HT1080 (cell line): ENCODE measurements at regions not wholly inside any gene's neighbourhood (a gene's known extent, or its start where the extent isn't known, plus 50 kb on each side); places are given as distances from the start of the nearest gene placed in this dataset.
"Not testable (repeated sequence)": the region's sequence is repeated elsewhere in the genome, so short reads cannot be mapped to it uniquely, and the experiment has no call there.

Source experiments
- DNase-seq: peaks from one replicate; pipeline ENCODE4 v3.0.0-alpha.2; 2015; ENCODE audit warnings: low read depth

DNA sequence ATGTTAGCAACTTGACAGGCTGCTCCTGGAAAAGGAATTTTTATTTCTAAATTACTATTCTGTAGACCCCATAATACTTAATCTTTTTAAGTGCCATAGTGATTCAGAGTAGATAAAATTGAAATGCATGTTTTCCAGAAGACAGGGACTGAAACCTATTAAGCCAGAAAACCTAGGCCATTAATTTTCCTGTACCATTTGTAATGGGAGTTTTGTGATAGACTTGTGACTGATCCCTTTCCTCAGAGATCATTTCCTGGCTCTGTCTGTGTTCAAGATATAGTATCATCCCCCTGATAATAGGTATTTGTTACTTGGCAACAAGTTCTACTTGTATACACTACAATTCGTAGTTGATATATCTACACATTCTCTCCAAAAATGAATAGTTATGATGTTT lies 1609.8 kb downstream of the AMY1C start:
- DNase-seq: no peak

DNA sequence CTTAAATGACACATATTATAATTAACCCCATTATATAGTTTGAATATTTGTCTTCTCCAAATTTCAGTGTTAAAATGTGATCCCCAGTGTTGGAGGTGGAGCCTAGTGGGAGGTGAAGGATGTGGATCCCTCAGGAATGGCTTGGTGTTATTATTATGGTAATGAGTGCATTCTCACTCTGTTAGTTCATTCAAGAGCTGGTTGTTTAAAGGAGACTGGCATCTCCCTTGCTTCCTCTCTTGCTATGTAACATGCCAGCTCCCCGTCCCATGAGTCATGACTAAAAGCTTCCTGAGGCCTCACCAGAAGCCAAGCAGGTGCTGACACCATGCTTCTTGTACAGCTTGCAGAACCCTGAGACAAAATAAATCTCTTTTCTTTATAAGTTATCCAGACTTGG lies 1612.7 kb downstream of the AMY1C start:
- DNase-seq: no peak

GRCh38 chr1:105368446-105368845 lies 1618.7 kb downstream of the AMY1C start:
- DNase-seq: no peak

DNA sequence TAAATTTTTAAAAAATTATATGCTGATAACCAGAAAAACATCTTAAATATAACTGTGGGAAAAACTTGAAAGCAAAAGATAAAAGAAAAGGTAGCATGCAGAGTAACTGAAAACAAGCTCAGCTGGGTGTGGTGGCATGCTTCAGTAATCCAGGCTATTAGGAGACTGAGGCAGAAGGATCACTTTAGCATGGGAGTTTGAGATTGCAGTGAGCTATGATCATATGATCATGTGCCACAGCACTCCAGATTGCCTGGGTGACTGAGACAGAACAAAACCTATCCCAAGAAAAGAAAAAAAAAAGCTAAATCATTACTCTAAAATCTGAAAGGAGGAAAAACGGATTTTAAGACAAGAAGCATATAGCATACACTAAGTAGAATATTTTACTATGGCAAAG lies 1624.0 kb downstream of the AMY1C start:
- DNase-seq: no peak

GRCh38 chr1:105386489-105386888 lies 1636.8 kb downstream of the AMY1C start:
- no peak for DNase-seq

DNA sequence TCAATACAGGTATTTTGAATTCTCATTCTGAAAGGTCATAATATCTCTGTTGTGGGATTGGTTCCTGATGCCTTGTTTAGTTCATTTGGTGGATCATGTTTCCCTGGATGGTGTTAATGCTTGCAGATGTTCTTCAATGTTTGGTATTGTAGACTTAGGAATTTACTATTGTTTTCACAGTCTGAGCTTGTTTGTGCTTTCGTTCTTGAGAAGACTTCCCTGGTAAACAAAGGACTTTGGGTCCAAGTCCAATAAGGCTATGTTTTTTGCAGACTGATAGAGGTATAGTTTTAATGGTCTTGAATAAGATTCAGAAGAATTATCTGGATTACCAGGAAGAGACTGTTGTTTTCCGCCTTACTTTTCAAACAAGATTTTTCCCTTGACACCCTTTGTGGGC lies 1646.3 kb downstream of the AMY1C start:
- no peak for DNase-seq

DNA sequence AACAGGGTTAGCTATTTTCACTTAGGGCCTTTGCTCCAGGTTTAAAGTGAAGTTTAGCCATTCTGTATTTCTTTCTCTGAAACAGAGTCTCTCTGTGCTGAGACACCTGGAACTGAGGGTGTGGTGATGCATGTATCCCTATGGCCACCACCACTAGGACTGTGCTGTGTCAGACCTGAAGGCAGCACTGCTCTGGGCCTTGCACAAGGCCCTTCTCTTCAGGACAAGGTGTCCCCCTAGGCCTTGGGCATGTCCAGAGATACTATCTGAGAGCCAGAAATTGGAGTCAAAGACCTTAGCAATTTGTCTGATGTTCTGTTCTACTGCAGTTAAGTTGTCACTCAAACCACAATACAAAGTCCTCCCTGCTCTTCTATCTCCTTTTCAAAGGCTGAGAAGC lies 1649.2 kb downstream of the AMY1C start:
- DNase-seq: no peak

- DNase-seq: no peak
Observed at GRCh38 chr1:105399716-105400115, 1650.0 kb downstream of the AMY1C start.

DNA sequence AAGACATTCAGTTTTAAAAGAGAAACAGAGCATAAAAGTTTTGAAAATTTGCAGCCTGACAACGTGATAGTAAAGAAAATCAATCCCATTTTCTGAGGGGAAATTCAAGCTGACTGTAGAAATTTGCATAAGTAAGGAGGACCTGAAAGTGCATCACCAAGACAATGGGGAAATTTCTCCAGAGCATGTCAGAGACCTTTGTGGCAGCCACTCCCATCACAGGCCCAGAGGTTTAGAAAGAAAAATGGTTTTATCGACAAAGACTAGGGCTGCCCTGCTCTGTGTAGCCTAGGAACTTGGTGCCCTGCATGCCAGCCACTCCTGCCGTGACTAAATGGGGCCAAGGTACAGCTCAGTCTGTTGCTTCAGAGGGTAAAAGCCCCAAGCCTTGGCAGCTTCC lies 1640.2 kb upstream of the PRMT6 start:
- DNase-seq: no peak

DNA sequence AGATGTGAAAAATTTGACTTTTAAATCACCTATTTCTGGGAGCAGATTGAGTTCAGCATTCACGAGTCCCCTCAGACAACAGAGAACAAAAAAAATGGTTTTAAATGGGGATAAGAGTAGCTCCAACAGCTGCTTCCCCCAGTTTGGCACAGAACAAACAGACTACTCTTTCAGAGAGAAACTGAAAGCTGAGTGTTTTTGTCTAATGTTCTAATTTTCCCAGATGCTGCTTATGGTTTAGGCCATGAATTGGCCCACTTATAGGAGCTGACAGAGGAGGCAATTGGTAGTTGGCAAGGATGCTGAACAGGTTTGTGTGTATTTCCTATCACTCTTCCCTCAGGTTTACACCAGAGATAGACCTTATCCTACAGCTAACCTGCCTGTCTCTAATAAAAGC lies 1637.4 kb upstream of the PRMT6 start:
- DNase-seq: no peak

GRCh38 chr1:105427543-105427942 lies 1628.9 kb upstream of the PRMT6 start:
- DNase-seq: peak; percentile 43

DNA sequence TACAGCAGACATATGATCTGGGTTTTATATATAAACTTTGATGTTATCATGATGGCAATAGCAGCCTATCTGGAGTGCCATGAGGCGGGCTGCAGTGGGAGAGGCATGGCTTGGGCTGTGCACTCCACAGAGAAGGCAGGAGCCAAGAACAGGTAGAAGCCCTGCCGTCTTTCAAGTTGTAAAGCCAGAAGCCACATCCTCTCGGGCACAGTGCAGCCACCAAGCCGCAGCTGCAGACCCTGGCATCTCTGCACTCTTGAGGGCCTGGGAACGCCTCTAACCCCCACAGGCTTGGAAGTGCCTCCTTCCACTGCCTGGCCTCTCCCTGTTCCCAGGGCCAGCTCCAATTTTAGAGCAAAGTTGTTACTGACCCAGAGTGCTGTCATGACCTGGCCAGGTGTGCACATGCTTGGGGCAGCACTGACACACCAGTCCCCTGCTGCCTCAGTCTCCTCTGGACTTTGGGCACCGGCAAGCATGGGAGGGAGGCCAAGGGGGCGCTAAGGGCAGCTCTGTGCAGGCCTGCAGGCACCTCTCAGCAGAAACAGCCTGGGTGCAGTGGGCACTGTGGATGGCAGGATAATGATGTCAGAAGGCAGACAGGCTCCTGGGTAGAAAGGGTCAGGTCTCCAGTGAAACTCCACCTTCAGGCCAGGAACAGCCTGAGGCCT lies 1619.8 kb upstream of the PRMT6 start:
- no peak for DNase-seq

DNA sequence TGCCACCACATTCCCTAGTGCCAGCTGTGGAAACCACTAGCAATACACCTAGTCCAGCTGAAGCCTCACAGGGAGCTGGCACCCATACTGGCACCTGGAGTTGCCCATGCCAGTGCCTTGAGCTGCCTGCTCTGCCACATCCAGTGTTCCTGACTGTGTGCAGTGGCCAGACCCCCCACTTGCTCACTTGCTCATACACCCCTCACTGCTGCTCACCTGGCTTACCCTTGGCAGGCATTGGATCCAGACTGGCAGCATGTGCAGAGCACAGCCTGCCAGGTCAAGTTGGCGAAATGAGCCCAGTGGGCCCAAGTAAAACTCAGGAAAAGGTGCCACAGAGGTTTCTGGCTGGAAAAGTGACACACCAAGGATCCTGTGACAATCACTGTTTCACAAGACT lies 1618.6 kb upstream of the PRMT6 start:
- DNase-seq: no peak

DNA sequence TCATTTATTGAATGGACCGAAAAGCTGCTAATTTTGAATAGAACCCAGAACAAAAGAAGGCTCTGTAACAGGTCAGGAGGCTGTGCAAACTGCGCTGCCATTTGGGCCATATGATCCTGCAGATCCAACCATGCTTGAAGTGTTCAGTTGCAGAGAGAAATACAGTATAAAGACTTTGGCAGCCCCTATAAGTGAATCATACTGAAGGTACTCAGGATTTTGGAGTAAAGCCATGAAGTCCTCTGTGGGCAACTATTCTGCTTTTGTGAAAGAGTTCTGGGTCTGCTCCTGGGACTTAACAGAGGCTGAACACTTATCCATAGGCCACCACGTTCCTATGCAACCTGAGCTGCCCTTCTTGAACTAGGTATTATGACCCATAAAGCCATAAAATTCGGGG lies 1613.6 kb upstream of the PRMT6 start:
- peak; percentile 10 for DNase-seq

DNA sequence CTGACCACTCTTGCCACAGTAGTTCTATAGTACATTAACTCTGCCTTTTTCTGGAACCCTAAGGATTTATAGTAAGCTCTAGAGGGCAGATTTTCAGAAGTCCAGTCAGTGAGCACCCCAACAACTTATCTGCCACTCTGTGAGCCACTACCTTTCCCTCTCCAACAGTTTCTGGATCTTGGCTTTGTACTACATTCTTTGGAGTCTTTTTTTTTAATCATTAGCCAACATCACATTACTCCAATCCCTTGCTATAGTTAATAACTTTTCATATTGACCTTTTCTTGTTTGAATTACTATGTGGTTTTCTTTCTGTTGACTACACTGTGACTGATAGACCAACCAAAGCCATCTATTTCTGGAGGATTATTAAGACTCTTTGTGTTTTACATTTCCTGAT lies 1596.7 kb upstream of the PRMT6 start:
- no peak for DNase-seq

DNA sequence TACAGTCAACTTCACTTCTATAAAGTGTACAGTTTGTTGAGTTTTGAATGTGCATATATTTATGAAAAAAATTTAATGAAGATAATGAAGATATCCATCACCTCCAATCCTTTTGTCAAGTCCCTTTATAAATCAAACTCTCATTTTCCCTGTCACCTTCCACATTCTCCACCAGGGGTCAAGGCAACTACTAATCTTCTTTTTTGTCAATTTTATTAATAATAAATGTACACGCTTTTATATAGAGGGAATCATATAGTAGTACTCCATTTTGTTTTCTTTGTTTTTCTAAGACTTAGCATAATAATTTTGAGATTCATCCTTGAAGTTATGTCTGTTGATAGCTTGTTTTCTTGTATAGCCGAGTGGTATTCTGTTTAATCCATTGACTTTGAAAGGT lies 1594.2 kb upstream of the PRMT6 start:
- DNase-seq: no peak

DNA sequence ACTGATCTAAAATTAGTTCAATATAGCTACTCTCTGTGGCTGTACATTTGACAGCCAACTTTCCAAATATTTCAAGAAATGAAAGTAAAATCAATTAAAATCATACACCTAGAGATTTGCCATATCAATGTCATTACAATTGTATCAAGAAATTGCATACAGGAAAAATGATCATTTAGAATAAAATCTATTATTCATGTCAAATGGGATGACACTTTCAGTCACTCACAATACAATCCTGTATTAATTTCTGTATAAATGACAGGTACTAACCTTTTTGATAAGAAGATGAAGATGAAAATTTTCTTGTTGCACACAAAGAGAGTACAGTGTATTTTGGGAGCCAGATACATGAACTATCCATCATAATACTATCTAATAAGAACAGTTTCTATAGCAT lies 1588.9 kb upstream of the PRMT6 start:
- no peak for DNase-seq

DNA sequence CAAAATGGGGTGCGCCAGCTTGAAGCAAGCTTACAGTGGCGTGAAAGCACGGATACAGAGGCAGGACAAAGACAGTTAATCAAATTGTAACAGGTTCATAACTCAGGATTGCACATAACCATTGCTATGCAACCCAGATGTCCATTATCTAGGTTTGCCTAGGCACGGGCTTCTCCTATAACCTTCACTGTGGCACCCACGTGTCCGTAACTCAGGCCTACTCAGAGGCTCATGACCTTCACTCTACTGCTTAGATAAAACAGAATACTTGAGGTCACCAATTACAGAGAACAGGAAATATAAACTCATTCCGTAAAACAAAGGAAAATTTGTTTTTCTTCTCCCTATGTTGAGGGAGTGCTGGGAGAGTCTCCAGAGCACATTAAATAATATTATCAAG lies 1585.9 kb upstream of the PRMT6 start:
- not testable (repeated sequence) for DNase-seq

DNA sequence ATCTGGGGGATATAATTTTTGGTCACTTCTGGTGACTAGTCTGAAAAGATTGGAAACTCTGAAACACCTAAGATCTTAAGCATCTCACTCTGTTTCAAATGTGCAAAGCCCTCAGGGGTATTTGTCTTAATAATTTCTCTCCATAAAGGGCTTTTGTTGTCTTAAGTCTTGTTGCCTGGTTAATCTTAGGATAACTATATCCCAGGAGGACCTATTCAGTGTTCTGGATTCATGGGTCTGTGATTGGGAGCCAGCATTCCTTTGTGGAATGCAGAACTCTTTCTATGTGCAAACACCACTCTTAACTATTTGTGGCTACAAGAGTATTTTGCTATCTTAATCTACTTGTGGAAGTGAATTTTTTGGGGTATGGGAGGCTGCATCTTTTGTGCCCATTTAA lies 1573.0 kb upstream of the PRMT6 start:
- DNase-seq: no peak

GRCh38 chr1:105485207-105485606 lies 1571.3 kb upstream of the PRMT6 start:
- peak; percentile 75 for DNase-seq

DNA sequence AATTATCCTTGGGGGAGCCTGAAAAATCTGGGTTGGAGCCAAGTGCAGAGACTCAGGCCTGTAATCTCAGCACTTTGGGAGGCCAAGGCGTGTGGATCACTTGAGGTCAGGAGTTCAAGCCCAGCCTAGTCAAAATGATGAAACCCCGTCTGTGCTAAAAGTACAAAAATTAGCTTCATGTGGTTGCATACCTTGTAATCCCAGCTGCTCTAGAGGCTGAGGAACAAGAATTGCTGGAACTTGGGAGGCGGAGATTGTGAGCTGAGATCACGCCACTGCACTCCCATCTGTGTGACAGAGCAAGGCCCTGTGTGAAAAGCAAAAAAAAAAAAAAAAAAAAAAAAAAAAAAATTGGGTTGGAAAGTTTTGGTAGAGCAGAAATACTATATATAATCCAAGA lies 1563.6 kb upstream of the PRMT6 start:
- DNase-seq: no peak

DNA sequence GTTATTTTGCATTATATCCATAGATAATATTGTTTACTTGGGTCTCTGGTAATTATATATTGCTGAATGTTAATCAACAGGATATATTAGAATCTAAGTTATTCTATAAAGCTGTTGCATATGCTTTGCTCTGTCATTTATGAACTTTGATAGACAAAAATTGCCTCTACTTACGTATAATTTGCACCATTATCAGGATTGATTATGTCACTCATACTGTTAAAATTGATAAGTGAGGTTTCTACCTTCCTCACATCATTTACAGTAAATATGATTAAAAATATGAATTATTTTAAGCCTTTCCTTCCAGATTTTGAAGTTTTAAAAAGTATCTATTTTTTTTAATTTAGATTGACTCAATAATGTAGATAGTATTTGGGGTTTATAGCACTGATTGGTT lies 1540.4 kb upstream of the PRMT6 start:
- no peak for DNase-seq

GRCh38 chr1:105533996-105534395 lies 1522.5 kb upstream of the PRMT6 start:
- DNase-seq: no peak

DNA sequence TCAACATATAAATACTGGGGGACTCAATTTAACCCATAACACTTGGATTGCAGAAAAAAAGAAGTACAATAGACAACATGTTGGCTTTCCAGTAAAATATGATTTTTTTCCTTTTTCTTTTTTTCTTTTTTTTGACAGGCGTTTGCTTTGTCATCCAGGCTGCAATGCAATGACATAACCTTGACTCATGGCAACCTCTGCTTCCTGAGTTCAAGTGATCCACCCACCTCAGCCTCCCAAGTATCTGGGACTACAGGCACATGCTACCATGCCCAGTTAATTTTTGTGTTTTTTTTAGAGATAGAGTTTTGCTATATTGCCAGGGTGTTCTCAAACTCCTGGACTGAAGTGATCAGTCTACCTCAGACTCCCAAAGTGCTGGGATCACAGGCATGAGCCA lies 1512.0 kb upstream of the PRMT6 start:
- DNase-seq: peak; percentile 83
